Ovary (tissue), 7 donors: ENCODE measurements at regions not wholly inside any gene's neighbourhood (a gene's known extent, or its start where the extent isn't known, plus 50 kb on each side); places are given as distances from the start of the nearest gene placed in this dataset.

Experiments
- DNase-seq, 5 donors: peaks; one replicate each; pipeline ENCODE4 v3.0.0-alpha.2; 2019 to 2020
- H3K27ac ChIP-seq, 2 donors: fragments of 200-600 bp; one replicate each; pipeline versions ENCODE4 v1.5.1 to v1.8.0; 2019 to 2022
- H3K27me3 ChIP-seq: fragments of 200-600 bp; one replicate; pipeline ENCODE4 v1.8.0; 2022
- H3K36me3 ChIP-seq: fragments of 200-600 bp; sonication (generic); one replicate; pipeline ENCODE4 v1.5.1; 2019
- H3K4me1 ChIP-seq: one replicate; pipeline ENCODE4 v1.8.1; 2013; ENCODE audit warnings: mild to moderate bottlenecking, moderate library complexity; ENCODE audit not compliant: insufficient read depth
- H3K4me3 ChIP-seq: fragments of 200-600 bp; sonication (generic); one replicate; pipeline ENCODE4 v1.5.1; 2017
- H3K9me3 ChIP-seq, 2 donors: fragments of 200-600 bp in 1 of 2; sonication (generic) in 1 of 2; one replicate each; pipeline versions ENCODE4 v1.5.1 to v1.8.1; 2013 to 2019; ENCODE audit warnings: mild to moderate bottlenecking in 1 of 2, moderate library complexity in 1 of 2
- EP300 ChIP-seq: sonication (generic); formaldehyde crosslinking; IDR thresholded peaks from one replicate; pipeline ENCODE4 v1.6.1; 2017; ENCODE audit warnings: antibody characterized with exemption
- POLR2A ChIP-seq: fragments of 450-650 bp; IDR thresholded peaks from one replicate; pipeline ENCODE4 v1.6.1; 2017; ENCODE audit warnings: antibody characterized with exemption, mild to moderate bottlenecking, moderate library complexity
- WGBS, 3 donors: extraction: QIAGEN DNeasy Blood & Tissue Kit in 1 of 3; methylation state at CpG; one replicate each; pipeline versions ENCODE4 v1.1.5 to v1.1.7; 2013 to 2017; 5-methylcytosine and 5-hydroxymethylcytosine counted together
- intact Hi-C, 4 donors: fragments of 100-400 bp; cut with DNase I; formaldehyde crosslinking; loops; one replicate each; pipeline versions ENCODE4 v1.11.0 to v1.15.1; 2022 to 2023
- TF ChIP-seq, protein P1 (sequence below), 3 donors: fragments of 450-650 bp in 2 of 3; fragments of 200-600 bp in 1 of 3; IDR thresholded peaks; one replicate each; pipeline versions ENCODE4 v1.5.1 to v1.8.0; 2016 to 2022; ENCODE audit warnings: antibody characterized with exemption in 3 of 3, mild to moderate bottlenecking in 1 of 3
- donor health status: DM: no; HTN: no; CAD: no; lungs with moderate emphysema.
- donor health status: DM: no; HTN: no; CAD: no.
- donor health status: Bipolar disorder and iron deficiency.
- donor health status: DM: no; HTN: no; CAD: no.
- donor health status: DM: yes; HTN: yes; CAD: no.

DNA sequence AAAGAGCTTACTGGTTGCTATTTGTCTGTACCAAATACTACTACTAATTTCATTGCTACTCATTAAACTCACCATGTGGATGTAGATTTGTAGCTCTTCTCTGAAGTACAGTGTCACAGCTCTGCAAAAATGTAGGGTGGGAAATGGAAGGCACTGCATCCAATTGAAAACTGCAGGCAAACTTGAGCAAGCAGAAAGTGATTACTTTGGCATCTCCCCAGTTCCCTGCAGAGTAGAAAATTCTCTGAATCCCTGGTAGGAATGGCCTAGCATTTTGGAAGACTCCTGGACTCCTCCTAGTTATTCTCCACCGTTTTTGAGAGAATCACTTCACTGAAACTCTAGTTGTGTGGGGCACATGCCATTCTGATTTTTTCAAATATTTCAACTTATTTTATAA is 239.1 kb downstream of the DIO2 start:
- Histone ChIP-seq H3K27ac (no peak overlapping the region), H3K27me3 (no peaks in the 10 kb centered on the region), H3K9me3 (no peaks in the 10 kb centered on the region), H3K36me3 (no peaks in the 10 kb centered on the region), H3K4me1 (no peaks in the 10 kb centered on the region), H3K4me3 (no peak overlapping the region)
- intact Hi-C loops: no loop called here
- TF ChIP-seq EP300 (no peak), POLR2A (no peak)
- TF ChIP-seq, protein P1, sequence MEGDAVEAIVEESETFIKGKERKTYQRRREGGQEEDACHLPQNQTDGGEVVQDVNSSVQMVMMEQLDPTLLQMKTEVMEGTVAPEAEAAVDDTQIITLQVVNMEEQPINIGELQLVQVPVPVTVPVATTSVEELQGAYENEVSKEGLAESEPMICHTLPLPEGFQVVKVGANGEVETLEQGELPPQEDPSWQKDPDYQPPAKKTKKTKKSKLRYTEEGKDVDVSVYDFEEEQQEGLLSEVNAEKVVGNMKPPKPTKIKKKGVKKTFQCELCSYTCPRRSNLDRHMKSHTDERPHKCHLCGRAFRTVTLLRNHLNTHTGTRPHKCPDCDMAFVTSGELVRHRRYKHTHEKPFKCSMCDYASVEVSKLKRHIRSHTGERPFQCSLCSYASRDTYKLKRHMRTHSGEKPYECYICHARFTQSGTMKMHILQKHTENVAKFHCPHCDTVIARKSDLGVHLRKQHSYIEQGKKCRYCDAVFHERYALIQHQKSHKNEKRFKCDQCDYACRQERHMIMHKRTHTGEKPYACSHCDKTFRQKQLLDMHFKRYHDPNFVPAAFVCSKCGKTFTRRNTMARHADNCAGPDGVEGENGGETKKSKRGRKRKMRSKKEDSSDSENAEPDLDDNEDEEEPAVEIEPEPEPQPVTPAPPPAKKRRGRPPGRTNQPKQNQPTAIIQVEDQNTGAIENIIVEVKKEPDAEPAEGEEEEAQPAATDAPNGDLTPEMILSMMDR (IDR thresholded peaks at IDR 0.05): no peak
- DNase-seq: no peak
- 59 to 62% (median 59%) methylated on average over 1 of the region's 1 CpG for WGBS, 3 donors

DNA sequence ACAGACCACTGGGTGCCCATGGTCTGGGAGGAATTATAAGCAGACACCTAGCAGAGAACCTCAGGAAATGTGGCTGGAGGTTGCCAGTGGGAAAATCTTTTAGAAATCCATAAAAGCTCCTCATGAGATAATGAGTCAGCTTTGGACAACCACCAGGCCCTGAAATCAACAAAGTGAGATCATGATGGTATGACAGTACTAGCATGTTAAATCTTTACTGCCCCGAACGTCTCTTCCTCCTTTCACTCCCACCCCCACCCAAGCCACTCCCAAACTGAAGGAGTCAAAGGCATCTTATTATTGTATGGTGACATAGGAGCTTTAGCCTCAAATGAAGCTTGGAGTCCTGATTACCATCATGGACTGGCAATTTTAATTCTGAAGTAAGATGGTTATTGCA is 240.0 kb downstream of the DIO2 start:
- no peak for DNase-seq
- H3K4me1 ChIP-seq: no peaks in the 10 kb centered on the region
- 54 to 57% (median 56%) methylated on average over 2 of the region's 2 CpGs for WGBS, 3 donors
- no peak overlapping the region for H3K27ac ChIP-seq
- H3K9me3 ChIP-seq: no peaks in the 10 kb centered on the region
- no peaks in the 10 kb centered on the region for H3K36me3 ChIP-seq
- no peak overlapping the region for H3K4me3 ChIP-seq
- no peaks in the 10 kb centered on the region for H3K27me3 ChIP-seq
- intact Hi-C loops: no loop called here
- no peak for TF ChIP-seq EP300
- TF ChIP-seq, protein P1 (IDR thresholded peaks at IDR 0.05): no peak
- no peak for TF ChIP-seq POLR2A

DNA sequence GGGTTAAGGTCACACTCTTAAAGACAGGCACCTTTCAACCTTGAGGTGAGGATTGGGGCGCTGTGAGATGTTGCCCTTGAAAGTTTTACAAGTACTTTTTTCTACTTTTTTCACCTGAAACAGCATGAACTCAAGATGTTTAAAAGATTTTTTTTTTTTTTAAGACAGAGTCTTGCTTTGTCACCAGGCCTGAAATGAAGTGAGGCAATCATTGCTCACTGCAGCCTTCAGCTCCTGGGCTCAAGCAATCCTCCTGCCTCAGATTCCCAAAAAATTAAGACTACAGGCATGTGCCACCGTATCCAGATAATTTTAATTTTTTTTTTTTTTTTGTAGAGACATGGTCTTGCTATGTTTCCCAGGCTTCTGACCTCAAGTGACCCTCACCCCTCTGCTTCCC is 243.9 kb downstream of the DIO2 start:
- no peaks in the 10 kb centered on the region for H3K36me3 ChIP-seq
- WGBS, 3 donors: 38 to 39% (median 39%) methylated on average over 2 of the region's 2 CpGs
- H3K4me3 ChIP-seq: no peak overlapping the region
- H3K4me1 ChIP-seq: no peaks in the 10 kb centered on the region
- no peak for TF ChIP-seq EP300
- TF ChIP-seq POLR2A: no peak
- TF ChIP-seq, protein P1 (IDR thresholded peaks at IDR 0.05): no peak
- H3K27me3 ChIP-seq: no peaks in the 10 kb centered on the region
- intact Hi-C loops: no loop called here
- no peak overlapping the region for H3K27ac ChIP-seq
- H3K9me3 ChIP-seq: no peaks in the 10 kb centered on the region
- DNase-seq: no peak

DNA sequence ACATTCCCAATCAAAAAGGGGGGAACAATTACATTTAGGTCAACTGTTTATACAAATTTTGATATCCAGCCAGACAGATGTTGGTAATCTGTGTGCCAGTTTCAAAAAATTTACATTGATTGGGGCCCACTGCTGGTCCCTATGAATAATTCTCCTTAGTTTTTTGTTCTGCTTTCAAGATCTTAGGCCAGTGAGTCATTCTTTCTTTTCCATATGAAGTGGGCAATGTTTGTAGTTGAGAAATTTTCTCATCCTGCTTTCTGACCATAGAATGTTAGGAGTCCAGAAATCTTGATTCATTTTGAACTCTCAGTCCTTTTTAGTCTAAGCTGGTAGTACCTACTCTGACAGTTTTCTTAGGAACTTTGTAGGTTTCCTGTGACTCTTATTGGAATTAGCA is 244.3 kb downstream of the DIO2 start:
- intact Hi-C loops: no loop called here
- no peak overlapping the region for H3K27ac ChIP-seq
- no peaks in the 10 kb centered on the region for H3K4me1 ChIP-seq
- H3K36me3 ChIP-seq: no peaks in the 10 kb centered on the region
- H3K9me3 ChIP-seq: no peaks in the 10 kb centered on the region
- no peak overlapping the region for H3K4me3 ChIP-seq
- TF ChIP-seq EP300 (no peak), POLR2A (no peak)
- TF ChIP-seq, protein P1 (IDR thresholded peaks at IDR 0.05): no peak
- H3K27me3 ChIP-seq: no peaks in the 10 kb centered on the region
- no peak for DNase-seq

DNA sequence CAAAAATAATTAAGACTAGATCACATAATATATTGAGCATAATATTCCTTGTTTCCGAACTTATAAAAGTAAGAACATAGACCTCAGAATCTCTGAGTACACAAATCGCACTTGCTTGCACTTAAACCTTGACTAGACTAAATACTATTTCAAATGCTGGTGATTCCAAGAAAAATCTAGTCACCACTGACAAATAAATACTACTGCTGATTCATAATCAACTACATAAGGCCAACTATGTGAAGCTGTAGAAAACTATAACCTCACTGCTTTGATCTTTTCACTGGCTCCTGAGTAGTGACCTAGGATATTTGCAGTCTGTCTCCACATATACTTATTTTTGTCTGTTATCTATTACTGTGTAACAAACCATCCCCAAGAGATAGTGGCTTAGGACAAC is 245.4 kb downstream of the DIO2 start:
- Histone ChIP-seq H3K36me3 (no peaks in the 10 kb centered on the region), H3K4me1 (no peaks in the 10 kb centered on the region), H3K9me3 (no peaks in the 10 kb centered on the region), H3K27me3 (no peaks in the 10 kb centered on the region), H3K27ac (no peak overlapping the region), H3K4me3 (no peak overlapping the region)
- no peak for DNase-seq
- WGBS, 3 donors: 86 to 95% (median 91%) methylated on average over 2 of the region's 2 CpGs
- TF ChIP-seq POLR2A: no peak
- TF ChIP-seq, protein P1 (IDR thresholded peaks at IDR 0.05): no peak
- TF ChIP-seq EP300: no peak
- intact Hi-C loops: no loop called here
